GM21619 (cell line): ENCODE measurements at regions not wholly inside any gene's neighbourhood (a gene's known extent, or its start where the extent isn't known, plus 50 kb on each side); places are given as distances from the start of the nearest gene placed in this dataset.
"Not testable (repeated sequence)": the region's sequence is repeated elsewhere in the genome, so short reads cannot be mapped to it uniquely, and the experiment has no call there.

Source experiments
- ATAC-seq: cut with Tn5 transposase; IDR thresholded peaks from one replicate; pipeline ENCODE4 v1.9.1; 2021; ENCODE audit not compliant: unreplicated experiment

- ATAC-seq: no peak
These were observed 207.4 kb downstream of the OPA1 start for GRCh38 chr3:193800138-193801043.

DNA sequence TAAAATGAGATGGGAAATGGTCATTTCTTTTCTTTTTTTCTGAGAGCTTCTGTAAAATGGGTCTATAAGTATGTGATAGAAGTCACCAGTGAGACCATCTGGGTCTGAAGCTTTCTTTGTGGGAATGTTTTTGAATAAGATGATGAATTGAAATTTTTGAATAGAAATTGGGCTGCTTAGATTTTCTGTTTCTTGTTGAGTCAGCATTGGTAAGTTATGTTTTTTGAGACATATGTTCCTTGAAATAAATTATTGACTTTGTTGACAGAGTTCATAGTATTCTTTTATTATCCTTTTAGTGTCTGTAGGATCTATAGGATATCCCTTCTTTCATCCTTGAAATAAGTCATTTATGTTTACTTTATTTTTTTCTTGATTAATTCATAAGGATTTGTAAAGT, 208.1 kb downstream of the OPA1 start:
- ATAC-seq: no peak

- ATAC-seq: no peak
These were observed 210.3 kb downstream of the OPA1 start for GRCh38 chr3:193803288-193803687.

- no peak for ATAC-seq
These were observed 212.4 kb downstream of the OPA1 start for GRCh38 chr3:193805448-193805847.

GRCh38 chr3:193808317-193808716, 215.3 kb downstream of the OPA1 start:
- no peak for ATAC-seq

- no peak for ATAC-seq
These were observed 216.1 kb downstream of the OPA1 start for GRCh38 chr3:193809106-193809505.

GRCh38 chr3:193812078-193812725, 219.2 kb downstream of the OPA1 start:
- no peak for ATAC-seq

DNA sequence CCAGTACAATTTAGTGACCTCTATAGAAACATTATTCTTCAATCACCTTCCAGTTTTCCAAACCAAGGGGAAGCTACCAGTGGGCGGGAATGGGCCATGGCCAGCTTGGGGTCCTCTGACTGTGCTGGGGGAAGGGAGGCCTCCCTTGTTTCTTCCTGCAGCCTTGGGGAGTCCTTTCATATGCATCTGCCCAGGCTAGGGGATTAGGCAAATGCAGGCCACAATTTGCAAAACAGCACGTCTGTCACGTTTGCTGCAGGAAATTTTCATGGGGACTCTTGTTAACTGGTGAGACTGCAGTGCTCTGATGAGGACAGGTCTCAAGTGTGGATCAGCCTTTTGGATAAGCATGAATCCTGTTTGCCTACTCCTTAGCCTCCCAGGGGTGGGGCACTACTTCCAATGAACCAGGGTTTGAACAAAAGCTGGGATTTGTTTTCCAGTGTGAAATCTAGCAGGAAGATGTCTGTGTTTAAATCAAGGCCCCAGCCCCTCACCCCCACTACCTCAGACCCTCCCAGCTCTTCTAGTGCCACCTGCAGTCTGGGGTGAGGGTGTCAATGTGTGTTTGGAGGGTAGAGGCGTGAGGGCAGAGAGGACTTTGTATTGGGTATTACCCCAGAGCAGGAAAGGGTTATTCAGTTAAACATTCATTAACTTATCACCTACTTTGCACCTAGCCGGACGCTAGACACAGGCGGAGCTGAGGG, 219.9 kb downstream of the OPA1 start:
- ATAC-seq: no peak

- no peak for ATAC-seq
These were observed 220.5 kb downstream of the OPA1 start for GRCh38 chr3:193813501-193813830.

DNA sequence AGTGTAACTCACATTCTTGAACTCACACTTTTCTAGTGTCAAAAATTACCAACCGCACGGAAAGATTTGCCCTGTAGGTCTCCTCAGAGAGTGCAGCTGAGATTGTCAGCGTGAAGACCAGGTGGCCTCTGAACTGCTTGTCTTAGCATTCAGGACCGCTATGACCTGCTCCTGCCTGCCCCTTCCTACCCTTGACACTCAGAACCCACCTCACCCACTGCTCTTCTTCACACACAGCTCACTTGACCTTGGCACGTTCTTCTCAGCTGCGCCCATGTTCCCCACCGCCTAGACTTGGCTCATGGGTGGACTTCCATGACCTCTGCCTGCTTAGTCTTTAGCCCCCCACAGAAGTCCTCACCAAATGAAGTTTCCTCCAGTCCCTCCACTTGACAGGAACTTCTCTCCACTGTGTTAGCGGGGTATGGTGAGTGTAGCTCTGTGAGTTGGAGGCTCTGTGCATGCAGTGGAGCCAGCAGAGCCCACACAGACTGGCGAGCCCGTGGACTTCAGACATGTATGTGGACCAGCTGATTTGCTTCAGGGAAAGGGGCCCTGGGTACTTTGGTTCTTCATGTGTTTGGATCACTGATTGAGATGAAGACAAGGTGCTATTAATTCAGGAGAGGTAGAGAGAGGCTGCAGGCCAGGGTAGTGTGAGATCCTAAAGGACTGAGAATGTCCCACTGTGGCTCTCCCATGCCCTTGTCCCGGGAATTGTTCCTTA, 221.3 kb downstream of the OPA1 start:
- ATAC-seq: no peak

GRCh38 chr3:193815246-193816027, 222.4 kb downstream of the OPA1 start:
- no peak for ATAC-seq

- no peak for ATAC-seq
These were observed 223.0 kb downstream of the OPA1 start for GRCh38 chr3:193816028-193816395.

DNA sequence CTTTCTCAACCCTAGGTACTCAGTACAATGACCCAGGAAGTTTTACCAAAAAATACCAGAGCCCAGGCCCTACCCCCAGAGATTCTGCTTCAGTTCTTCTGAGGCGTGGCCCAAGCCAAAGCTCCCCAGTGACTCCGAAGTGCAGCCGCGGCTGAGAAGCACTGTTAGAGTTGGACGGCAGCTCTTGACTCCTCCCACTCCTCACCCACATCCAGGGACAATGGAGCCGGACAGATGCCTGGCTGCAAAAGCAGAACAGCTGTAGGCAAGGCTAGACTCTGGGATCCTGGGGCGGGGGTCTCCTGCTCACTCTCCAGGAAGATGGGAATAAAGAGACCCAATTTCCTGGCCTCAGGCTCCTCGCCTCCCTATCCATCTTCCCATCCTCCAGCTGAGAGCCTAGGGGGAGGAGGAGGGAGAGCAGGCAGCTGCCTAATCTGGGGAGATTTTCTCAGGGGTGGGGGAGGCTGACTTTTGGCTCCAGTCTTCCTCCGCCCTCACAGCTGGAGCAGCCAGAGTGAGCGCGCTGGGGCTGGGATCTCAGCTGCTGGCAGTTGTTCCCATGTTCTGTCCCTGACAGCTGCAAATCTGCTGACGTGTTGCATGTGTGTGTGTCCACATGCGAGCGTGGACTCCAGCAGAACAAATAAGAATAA, 223.8 kb downstream of the OPA1 start:
- ATAC-seq: no peak

DNA sequence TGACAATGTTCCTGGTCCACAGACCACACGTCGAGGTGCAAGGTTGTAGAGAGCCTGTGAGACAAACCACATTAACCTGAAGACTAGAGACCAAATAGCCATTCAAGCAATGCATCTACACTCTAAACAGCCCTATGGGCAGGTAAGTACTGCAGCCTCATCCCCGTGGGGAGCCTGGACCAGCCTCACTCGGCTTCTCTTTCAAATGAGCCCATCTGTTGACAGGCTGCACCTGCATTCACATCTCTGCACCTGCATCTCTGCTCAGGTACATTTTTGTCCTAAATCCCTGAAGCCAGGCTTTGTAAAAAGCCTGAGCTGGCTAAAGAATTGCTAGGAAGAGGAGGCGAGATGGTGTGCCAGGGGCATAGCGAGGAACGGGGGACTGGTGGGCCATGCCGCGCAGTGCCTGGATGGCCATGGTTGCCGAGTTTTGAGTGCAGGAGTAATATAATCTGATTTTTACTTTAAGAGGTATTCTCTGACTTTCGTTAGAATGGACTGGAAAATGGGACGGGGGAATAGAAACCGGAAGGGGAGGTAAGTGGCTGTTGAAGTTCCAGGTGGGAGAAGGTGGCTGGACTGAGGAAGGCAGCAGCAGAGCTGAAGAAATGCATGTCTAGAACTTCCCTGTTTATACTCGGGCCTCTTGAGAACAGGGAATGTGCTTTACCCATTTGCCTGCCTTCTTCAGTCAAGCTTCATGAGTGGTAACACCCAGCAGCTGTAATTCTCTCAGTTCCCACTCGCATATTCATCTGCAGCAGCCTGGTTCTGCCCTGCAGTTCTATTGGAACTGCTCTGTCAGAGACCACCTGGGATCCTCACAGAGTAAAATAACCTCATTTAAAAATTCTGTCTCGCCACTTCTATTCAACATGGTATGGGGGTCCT, 226.4 kb downstream of the OPA1 start:
- no peak for ATAC-seq

- ATAC-seq: no peak
These were observed 228.2 kb downstream of the OPA1 start for GRCh38 chr3:193821151-193821668.

DNA sequence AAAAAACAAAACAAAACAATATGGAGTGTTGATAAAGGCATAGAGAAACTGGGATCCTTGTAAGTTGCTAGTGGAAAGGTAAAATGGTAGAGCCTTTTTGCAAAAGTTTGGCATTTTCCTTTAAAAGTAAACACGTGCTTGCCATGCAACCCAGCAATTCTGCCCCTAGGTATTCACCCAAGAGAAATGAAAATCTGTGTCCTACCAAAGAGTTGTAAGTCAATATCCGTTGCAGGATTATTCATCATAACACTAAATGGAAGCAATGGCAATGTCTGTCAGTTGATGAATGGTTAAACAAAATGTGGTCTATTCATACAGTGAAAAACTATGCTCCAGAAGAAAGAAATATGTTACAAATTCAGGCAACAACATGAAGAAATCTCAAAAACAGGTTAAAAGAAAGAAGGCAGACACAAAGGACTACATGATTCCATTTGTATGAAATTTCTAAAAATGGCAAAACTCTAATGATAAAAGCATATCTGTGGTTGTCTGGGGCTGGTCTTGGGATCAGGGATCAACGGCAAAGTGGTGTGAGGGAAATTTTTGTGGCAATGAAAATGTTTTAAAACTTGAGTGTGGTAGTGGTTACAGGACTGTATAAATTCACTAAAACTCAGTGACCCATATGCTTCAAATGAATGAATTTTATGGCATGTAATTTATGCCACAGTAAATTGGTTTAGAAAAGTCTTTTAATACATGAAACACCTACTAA, 229.6 kb downstream of the OPA1 start:
- no peak for ATAC-seq

DNA sequence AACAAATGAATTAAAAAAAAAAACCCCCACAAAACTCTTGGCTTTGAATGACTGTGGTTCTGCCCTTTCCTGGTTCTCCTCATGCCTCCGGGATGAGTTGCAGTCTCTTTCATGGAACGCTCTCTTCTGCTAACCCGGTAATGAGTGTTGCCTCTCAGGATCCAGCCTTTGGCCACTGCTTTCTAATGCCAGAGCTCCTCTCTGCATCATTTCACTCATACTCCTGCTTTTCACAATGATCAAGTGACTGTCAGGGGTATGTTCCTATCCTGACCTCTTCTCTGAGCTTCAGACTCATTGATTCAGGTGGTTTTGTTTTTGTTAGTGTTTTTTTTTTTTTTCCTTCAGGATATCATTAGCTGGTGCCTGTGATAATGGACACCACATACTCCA, 230.2 kb downstream of the OPA1 start:
- not testable (repeated sequence) for ATAC-seq

DNA sequence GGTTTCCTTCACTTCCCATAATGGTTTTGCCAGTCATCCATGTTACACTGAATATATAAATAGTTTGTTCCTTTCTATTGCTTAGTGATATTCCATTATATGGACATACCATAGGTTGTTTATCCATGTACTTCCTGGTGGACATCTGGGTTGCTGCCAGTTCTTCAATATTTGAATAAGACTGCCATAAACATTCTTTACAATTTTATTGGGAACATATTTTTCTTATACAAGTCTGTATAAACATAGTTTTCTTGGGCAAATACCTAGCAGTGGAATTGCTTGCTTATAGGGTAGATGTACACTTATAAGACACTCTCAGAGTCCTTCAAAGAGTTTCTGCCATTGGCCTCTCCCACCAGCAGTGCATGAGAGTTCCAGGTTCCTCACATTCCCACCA, 231.4 kb downstream of the OPA1 start:
- ATAC-seq: no peak
